Fibroblast of mammary gland (primary cell): ENCODE measurements at regions not wholly inside any gene's neighbourhood (a gene's known extent, or its start where the extent isn't known, plus 50 kb on each side); places are given as distances from the start of the nearest gene placed in this dataset.

ENCODE experiments used
- DNase-seq: peaks from one replicate; pipeline ENCODE4 v3.0.0-alpha.2; 2010; ENCODE audit warnings: low read depth
- H3K4me3 ChIP-seq: 2 replicates; pipeline ENCODE4 v1.5.1; 2011; ENCODE audit warnings: low read depth, mild to moderate bottlenecking, low read length, moderate library complexity; ENCODE audit not compliant: control insufficient read depth
- TF ChIP-seq, protein P1 (sequence below): conservative IDR thresholded peaks from 2 replicates; pipeline ENCODE4 v1.5.1; 2011; ENCODE audit warnings: low read depth, low read length, inconsistent platforms; ENCODE audit not compliant: control insufficient read depth, insufficient read depth

DNA sequence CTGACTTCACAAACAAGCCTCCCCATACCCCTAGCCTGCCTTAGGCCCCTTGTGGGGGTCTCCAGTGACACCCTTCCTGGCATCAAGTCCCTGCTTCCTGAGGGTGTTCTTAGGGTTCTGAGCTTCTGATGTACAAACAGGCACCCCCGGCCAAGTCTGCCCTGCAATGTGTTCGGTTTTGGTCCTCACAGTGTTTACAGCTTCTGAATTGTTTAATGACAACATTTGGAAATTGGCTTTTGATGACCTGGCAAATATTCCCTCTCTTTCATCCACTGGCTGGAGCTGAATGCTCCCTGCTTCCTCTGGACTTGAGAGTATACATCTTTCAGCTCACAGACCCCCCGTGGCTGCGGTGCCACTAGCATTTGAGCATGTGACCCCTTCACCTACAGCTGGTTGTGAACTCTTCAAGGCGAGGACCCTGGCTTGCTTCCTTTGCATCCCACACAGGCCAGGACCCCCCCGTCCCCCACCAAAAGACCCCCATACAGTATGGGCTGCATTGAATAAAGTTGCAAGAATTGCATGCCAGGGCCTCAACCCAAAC, 180.8 kb downstream of the KATNIP start:
- no peak overlapping the region for H3K4me3 ChIP-seq
- TF ChIP-seq, protein P1, sequence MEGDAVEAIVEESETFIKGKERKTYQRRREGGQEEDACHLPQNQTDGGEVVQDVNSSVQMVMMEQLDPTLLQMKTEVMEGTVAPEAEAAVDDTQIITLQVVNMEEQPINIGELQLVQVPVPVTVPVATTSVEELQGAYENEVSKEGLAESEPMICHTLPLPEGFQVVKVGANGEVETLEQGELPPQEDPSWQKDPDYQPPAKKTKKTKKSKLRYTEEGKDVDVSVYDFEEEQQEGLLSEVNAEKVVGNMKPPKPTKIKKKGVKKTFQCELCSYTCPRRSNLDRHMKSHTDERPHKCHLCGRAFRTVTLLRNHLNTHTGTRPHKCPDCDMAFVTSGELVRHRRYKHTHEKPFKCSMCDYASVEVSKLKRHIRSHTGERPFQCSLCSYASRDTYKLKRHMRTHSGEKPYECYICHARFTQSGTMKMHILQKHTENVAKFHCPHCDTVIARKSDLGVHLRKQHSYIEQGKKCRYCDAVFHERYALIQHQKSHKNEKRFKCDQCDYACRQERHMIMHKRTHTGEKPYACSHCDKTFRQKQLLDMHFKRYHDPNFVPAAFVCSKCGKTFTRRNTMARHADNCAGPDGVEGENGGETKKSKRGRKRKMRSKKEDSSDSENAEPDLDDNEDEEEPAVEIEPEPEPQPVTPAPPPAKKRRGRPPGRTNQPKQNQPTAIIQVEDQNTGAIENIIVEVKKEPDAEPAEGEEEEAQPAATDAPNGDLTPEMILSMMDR: no peak
- no peak for DNase-seq

DNA sequence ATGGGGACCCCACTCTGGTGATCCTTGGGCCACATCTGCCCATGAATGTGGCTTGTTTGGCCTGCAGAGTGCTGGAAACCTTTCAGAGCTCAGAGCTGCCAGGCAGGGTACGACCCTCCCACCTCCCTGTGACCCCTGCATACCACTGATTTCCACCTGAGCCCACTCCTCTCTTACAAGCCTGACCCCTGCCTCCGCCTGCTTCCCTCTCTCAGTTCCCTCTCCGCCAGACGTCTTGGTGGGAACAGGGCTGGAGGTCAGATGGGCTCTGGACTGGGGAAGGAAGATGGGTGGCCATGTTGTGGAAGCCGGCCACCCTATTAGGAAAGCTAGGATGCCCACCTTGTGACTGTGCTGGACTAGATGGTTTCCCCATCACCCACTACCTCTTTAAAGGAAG, 185.1 kb downstream of the KATNIP start:
- TF ChIP-seq, protein P1: no peak
- no peak overlapping the region for H3K4me3 ChIP-seq
- no peak for DNase-seq

DNA sequence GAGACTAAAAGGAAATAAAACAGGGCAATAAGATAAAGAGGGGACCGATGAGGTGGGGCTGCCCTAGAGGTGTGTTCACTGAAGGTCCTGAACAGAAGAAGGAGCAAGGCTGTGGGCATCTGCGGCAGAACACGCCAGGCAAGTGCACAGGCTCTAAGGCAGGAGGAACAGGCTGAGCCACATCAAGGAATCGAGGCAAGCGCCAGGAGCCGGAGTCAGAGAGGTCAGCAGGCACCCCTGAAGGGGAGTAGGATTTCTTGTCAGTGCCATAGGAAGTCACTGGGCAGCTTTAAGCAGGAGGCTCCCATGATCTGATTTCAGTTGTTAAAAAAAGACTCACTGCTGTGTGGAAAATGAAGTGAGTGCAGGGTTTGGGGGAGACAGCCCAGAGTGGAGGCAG, 186.5 kb downstream of the KATNIP start:
- TF ChIP-seq, protein P1: no peak
- DNase-seq: no peak
- H3K4me3 ChIP-seq: no peak overlapping the region

DNA sequence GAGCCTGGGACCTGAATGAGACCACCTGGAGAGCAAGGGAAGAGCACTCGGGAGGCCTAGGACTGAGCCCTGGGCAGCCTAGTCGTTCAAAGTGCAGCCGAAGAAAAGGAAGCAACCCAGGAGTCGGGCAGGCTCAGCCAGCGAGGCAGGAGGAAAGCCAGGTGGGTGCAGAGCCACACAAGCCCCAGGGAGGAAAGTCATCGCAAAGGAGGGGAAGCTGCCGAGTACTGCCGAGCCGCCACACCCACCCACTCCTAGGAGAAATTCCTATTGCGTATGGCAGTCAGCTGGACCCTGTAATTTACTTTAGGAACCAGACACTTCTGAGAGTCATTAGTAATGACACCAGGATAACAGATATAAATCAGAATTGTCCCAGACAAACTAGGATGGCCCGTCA, 187.6 kb downstream of the KATNIP start:
- no peak for DNase-seq
- no peak overlapping the region for H3K4me3 ChIP-seq
- TF ChIP-seq, protein P1: no peak
